Activated CD4-positive, CD25-positive, alpha-beta regulatory T cell treated with anti-CD3 and anti-CD28 coated beads, Interleukin-2, amount 50 U/mL, for 24 hours (primary cell): ENCODE measurements at regions not wholly inside any gene's neighbourhood (a gene's known extent, or its start where the extent isn't known, plus 50 kb on each side); places are given as distances from the start of the nearest gene placed in this dataset.
"Not testable (repeated sequence)": the region's sequence is repeated elsewhere in the genome, so short reads cannot be mapped to it uniquely, and the experiment has no call there.

Source experiments
- ATAC-seq, 2 donors: fragments of 150-1000 bp; cut with Tn5 transposase; one replicate each; pipeline ENCODE4 v1.10.0; 2021; ENCODE audit warnings: mild to moderate bottlenecking in 1 of 2, moderate library complexity in 1 of 2

GRCh38 chr18:22827741-22828140 lies 105.4 kb upstream of the RBBP8 start:
- ATAC-seq, result no peak

- no peak for ATAC-seq
These were observed 105.0 kb upstream of the RBBP8 start for GRCh38 chr18:22828171-22828570.

GRCh38 chr18:22828583-22828982 lies 104.5 kb upstream of the RBBP8 start:
- not testable (repeated sequence) for ATAC-seq

GRCh38 chr18:22829781-22830180 lies 103.3 kb upstream of the RBBP8 start:
- ATAC-seq, result no peak

- ATAC-seq, result no peak
These were observed 102.6 kb upstream of the RBBP8 start for GRCh38 chr18:22830511-22830910.

GRCh38 chr18:22831441-22831904 lies 101.7 kb upstream of the RBBP8 start:
- ATAC-seq, result peak; percentile 53 to 73

- no peak for ATAC-seq
These were observed 96.2 kb upstream of the RBBP8 start for GRCh38 chr18:22836932-22837331.

GRCh38 chr18:22838221-22838620 lies 94.9 kb upstream of the RBBP8 start:
- no peak for ATAC-seq

GRCh38 chr18:22838639-22839277 lies 94.4 kb upstream of the RBBP8 start:
- peak; percentile 73 to 83 for ATAC-seq

GRCh38 chr18:22839340-22839821 lies 93.7 kb upstream of the RBBP8 start:
- ATAC-seq, result peak; percentile 70 to 80

GRCh38 chr18:22840606-22841144 lies 92.5 kb upstream of the RBBP8 start:
- no peak for ATAC-seq

- ATAC-seq, result no peak
These were observed 91.3 kb upstream of the RBBP8 start for GRCh38 chr18:22841840-22842239.

GRCh38 chr18:22844190-22844589 lies 88.9 kb upstream of the RBBP8 start:
- ATAC-seq, result no peak

GRCh38 chr18:22844628-22845027 lies 88.5 kb upstream of the RBBP8 start:
- ATAC-seq, result no peak

GRCh38 chr18:22846088-22846683 lies 86.9 kb upstream of the RBBP8 start:
- ATAC-seq, result no peak

- ATAC-seq, result no peak
These were observed 86.4 kb upstream of the RBBP8 start for GRCh38 chr18:22846697-22847096.

- no peak for ATAC-seq
These were observed 85.7 kb upstream of the RBBP8 start for GRCh38 chr18:22847392-22847791.

GRCh38 chr18:22847867-22848451 lies 85.2 kb upstream of the RBBP8 start:
- no peak for ATAC-seq

GRCh38 chr18:22848615-22849014 lies 84.5 kb upstream of the RBBP8 start:
- ATAC-seq, result no peak

GRCh38 chr18:22856870-22857269 lies 76.3 kb upstream of the RBBP8 start:
- no peak for ATAC-seq

GRCh38 chr18:22858121-22858520 lies 75.0 kb upstream of the RBBP8 start:
- no peak for ATAC-seq

- ATAC-seq, result no peak
These were observed 72.3 kb upstream of the RBBP8 start for GRCh38 chr18:22860807-22861206.

GRCh38 chr18:22865354-22866116 lies 67.6 kb upstream of the RBBP8 start:
- no peak for ATAC-seq
